OCI-LY1 (cell line): ENCODE measurements at regions not wholly inside any gene's neighbourhood (a gene's known extent, or its start where the extent isn't known, plus 50 kb on each side); places are given as distances from the start of the nearest gene placed in this dataset.

Source experiments
- H2AFZ ChIP-seq: fragments of 200-600 bp; sonication (generic), shearing (Covaris generic); 2 replicates; pipeline ENCODE4 v1.6.0; 2014; ENCODE audit warnings: antibody characterized with exemption, mild to moderate bottlenecking, low read length
- H3F3A ChIP-seq: fragments of 200-600 bp; sonication (generic), shearing (Covaris generic); 2 replicates; pipeline ENCODE4 v1.6.0; 2014; ENCODE audit warnings: mild to moderate bottlenecking, antibody characterized with exemption, low read length, moderate library complexity; ENCODE audit not compliant: insufficient read depth
- H3K27ac ChIP-seq: fragments of 200-600 bp; sonication (generic); 2 replicates; pipeline ENCODE4 v1.5.1; 2014; ENCODE audit warnings: low read length, mixed run types, mild to moderate bottlenecking, low read depth; ENCODE audit not compliant: poor library complexity, severe bottlenecking
- H3K27me3 ChIP-seq: fragments of 200-600 bp; sonication (generic); 2 replicates; pipeline ENCODE4 v1.6.0; 2014; ENCODE audit warnings: antibody characterized with exemption, mild to moderate bottlenecking, low read length, moderate library complexity; ENCODE audit not compliant: insufficient read depth
- H3K36me3 ChIP-seq: fragments of 200-600 bp; sonication (generic); 2 replicates; pipeline ENCODE4 v1.6.1; 2014; ENCODE audit warnings: mild to moderate bottlenecking, antibody characterized with exemption, low read length, moderate library complexity, mixed read lengths; ENCODE audit not compliant: insufficient read depth
- H3K4me1 ChIP-seq: fragments of 200-600 bp; sonication (generic); 2 replicates; pipeline ENCODE4 v1.5.1; 2014; ENCODE audit warnings: mild to moderate bottlenecking, low read length, moderate library complexity; ENCODE audit not compliant: insufficient read depth, severe bottlenecking
- H3K4me2 ChIP-seq: fragments of 200-600 bp; sonication (generic), shearing (Covaris generic); 2 replicates; pipeline ENCODE4 v1.6.1; 2014; ENCODE audit warnings: low read length
- H3K4me3 ChIP-seq: fragments of 200-600 bp; sonication (generic); 2 replicates; pipeline ENCODE4 v1.5.1; 2014; ENCODE audit warnings: low read length, low read depth, mild to moderate bottlenecking, mixed read lengths; ENCODE audit not compliant: poor library complexity, severe bottlenecking
- H3K79me2 ChIP-seq: fragments of 200-600 bp; shearing (Covaris generic); 2 replicates; pipeline ENCODE4 v1.6.1; 2016; ENCODE audit warnings: mixed run types, low read length, mixed read lengths; ENCODE audit not compliant: insufficient read depth
- H3K9ac ChIP-seq: fragments of 200-600 bp; sonication (generic), shearing (Covaris generic); 2 replicates; pipeline ENCODE4 v1.6.1; 2014; ENCODE audit warnings: mild to moderate bottlenecking, low read length, mixed read lengths
- H3K9me2 ChIP-seq: fragments of 200-600 bp; sonication (generic), shearing (Covaris generic); 2 replicates; pipeline ENCODE4 v1.6.1; 2014; ENCODE audit warnings: low read depth, mild to moderate bottlenecking, low read length, mixed read lengths
- H3K9me3 ChIP-seq: fragments of 200-600 bp; shearing (Covaris generic); 2 replicates; pipeline ENCODE4 v1.6.1; 2014; ENCODE audit warnings: low read length, mixed read lengths
- H4K20me1 ChIP-seq: fragments of 200-600 bp; sonication (generic), shearing (Covaris generic); 2 replicates; pipeline ENCODE4 v1.6.0; 2016; ENCODE audit warnings: mild to moderate bottlenecking, low read length; ENCODE audit not compliant: insufficient read depth
- CTCF ChIP-seq: fragments of 200-600 bp; sonication (generic), shearing (Covaris generic); IDR thresholded peaks from 2 replicates; pipeline ENCODE4 v1.5.1; 2017; ENCODE audit warnings: mild to moderate bottlenecking, antibody characterized with exemption, low read length, moderate library complexity, mixed read lengths
- EZH2 ChIP-seq: fragments of 200-600 bp; sonication (generic), shearing (Covaris generic); IDR thresholded peaks from 2 replicates; pipeline ENCODE4 v1.8.0; 2017; ENCODE audit warnings: borderline replicate concordance, mixed run types, mild to moderate bottlenecking, antibody characterized with exemption, low read length, moderate library complexity, mixed read lengths

- Histone ChIP-seq H3K79me2 (no peaks in the 10 kb centered on the region), H3F3A (no peaks in the 10 kb centered on the region), H3K9ac (no peak overlapping the region), H3K4me1 (no peaks in the 10 kb centered on the region), H3K27me3 (no peaks in the 10 kb centered on the region), H3K9me3 (no peaks in the 10 kb centered on the region), H3K36me3 (no peaks in the 10 kb centered on the region), H2AFZ (no peak overlapping the region), H3K9me2 (no peaks in the 10 kb centered on the region), H4K20me1 (no peaks in the 10 kb centered on the region), H3K4me3 (no peak overlapping the region), H3K27ac (no peak overlapping the region), H3K4me2 (no peak overlapping the region)
- TF ChIP-seq CTCF (no peak), EZH2 (no peak)
Observed at GRCh38 chrX:20906571-20906970, 467.6 kb upstream of the CNKSR2 start.

GRCh38 chrX:20884565-20884964 is 489.7 kb upstream of the CNKSR2 start:
- Histone ChIP-seq H4K20me1 (no peaks in the 10 kb centered on the region), H3K27ac (no peak overlapping the region), H3K79me2 (no peaks in the 10 kb centered on the region), H3K9ac (no peak overlapping the region), H3K27me3 (no peaks in the 10 kb centered on the region), H3K36me3 (no peaks in the 10 kb centered on the region), H3K4me1 (no peaks in the 10 kb centered on the region), H3K9me3 (no peaks in the 10 kb centered on the region), H3K4me3 (no peak overlapping the region), H3K4me2 (no peak overlapping the region), H3K9me2 (no peaks in the 10 kb centered on the region), H2AFZ (no peak overlapping the region), H3F3A (no peaks in the 10 kb centered on the region)
- no peak for TF ChIP-seq CTCF
- TF ChIP-seq EZH2, result no peak

DNA sequence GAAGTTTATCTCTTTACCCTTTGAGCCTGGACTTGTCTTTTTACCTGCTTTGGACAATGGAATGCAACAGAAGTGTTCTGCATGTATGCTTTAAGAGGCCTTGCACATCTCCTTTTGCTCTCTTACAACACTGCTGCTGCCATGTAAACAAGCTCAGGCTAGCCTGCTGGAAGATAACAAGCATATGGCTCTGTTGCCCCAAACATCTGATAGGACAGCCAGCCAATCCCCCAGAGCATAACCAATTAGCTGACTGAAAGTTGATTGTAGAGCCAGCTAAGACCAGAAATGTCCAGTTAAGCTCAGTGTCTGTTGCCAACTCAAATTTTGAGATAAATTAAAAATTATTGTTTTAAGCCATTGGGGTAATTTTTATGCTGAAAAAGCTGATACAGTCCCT is 510.6 kb upstream of the CNKSR2 start:
- Histone ChIP-seq H3K4me3 (no peak overlapping the region), H4K20me1 (no peaks in the 10 kb centered on the region), H3K36me3 (no peaks in the 10 kb centered on the region), H3K79me2 (no peaks in the 10 kb centered on the region), H3K27ac (no peak overlapping the region), H3K9ac (no peak overlapping the region), H3K4me1 (no peaks in the 10 kb centered on the region), H3F3A (no peaks in the 10 kb centered on the region), H3K27me3 (no peaks in the 10 kb centered on the region), H3K9me2 (no peaks in the 10 kb centered on the region), H2AFZ (no peak overlapping the region), H3K4me2 (no peak overlapping the region), H3K9me3 (no peaks in the 10 kb centered on the region)
- TF ChIP-seq CTCF (no peak), EZH2 (no peak)
